Stimulated activated CD8-positive, alpha-beta memory T cell treated with anti-CD3 and anti-CD28 coated beads, Interleukin-4, amount 100 ng/mL, for 1 hour (primary cell): ENCODE measurements at regions not wholly inside any gene's neighbourhood (a gene's known extent, or its start where the extent isn't known, plus 50 kb on each side); places are given as distances from the start of the nearest gene placed in this dataset.

Experiments used
- DNase-seq, 2 donors: peaks; one replicate each; pipeline ENCODE4 v3.0.0-alpha.2; 2020; ENCODE audit warnings: low read depth in 2 of 2, low spot score in 1 of 2

GRCh38 chr3:124174910-124175874, 183.3 kb upstream of the ROPN1 start:
- no peak for DNase-seq

GRCh38 chr3:124177071-124177470, 185.1 kb upstream of the ROPN1 start:
- no peak for DNase-seq

DNA sequence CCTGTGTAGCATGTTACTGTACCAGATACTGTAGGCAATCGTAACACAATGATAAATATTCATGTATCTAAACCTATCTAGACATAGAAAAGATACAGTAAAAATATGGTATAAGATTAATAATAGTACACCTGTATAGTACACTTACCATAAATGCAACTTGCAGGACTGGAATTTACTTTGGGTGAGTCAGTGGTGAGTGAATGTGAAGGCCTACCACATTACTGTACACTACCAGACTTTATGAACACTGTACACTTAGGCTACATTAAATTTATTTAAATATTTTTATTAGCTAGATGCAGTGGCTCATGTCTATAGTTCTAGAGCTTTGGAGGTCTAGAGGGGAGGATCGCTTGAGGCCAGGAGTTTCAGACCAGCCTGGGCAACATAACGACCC, 186.6 kb upstream of the ROPN1 start:
- DNase-seq: no peak

GRCh38 chr3:124200407-124200806, 208.5 kb upstream of the ROPN1 start:
- no peak for DNase-seq

- no peak for DNase-seq
Observed at GRCh38 chr3:124201226-124201625, 209.3 kb upstream of the ROPN1 start.

DNA sequence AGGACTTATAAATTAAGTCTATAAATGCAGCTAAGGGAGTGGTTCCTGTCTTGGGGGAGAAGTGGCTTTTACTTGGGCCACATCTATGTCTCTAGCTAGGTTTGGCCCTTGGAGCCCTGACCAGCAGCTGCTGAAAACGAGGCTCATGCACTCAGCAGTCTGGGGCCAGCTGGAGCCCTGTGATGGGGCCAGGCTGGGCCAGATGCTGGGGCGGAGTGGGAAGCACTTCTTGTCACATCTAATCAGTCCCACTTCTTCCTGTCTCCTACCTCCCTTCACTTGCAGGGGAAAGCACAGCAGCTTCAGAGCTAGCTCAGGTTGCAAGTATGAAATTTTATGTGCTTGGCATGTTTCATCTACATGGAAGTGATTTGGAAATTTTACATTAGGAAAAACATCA, 209.9 kb upstream of the ROPN1 start:
- no peak for DNase-seq

GRCh38 chr3:124202754-124203153, 210.8 kb upstream of the ROPN1 start:
- DNase-seq: no peak

GRCh38 chr3:124203292-124203691, 211.4 kb upstream of the ROPN1 start:
- no peak for DNase-seq

GRCh38 chr3:124206225-124207055, 214.5 kb upstream of the ROPN1 start:
- DNase-seq: no peak

DNA sequence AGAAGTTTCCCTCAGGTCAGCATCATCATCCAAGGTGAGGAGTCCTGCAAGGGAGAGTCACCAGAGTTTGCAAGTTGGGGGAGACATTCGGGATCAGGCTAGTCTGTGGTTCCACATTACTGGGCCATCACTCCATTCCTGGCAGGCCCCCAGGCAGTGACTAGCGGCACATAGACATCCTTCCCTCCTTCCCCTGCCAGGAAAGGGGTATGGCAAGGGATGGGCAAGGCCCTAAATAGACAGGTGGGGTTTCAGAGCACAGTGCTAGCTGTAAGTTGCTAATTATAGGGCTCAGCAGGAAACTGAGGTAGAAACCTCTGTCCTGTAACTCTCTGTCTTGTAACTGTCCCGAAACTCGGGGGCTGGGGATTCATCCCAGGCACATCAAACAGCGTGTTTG, 215.2 kb upstream of the ROPN1 start:
- no peak for DNase-seq

DNA sequence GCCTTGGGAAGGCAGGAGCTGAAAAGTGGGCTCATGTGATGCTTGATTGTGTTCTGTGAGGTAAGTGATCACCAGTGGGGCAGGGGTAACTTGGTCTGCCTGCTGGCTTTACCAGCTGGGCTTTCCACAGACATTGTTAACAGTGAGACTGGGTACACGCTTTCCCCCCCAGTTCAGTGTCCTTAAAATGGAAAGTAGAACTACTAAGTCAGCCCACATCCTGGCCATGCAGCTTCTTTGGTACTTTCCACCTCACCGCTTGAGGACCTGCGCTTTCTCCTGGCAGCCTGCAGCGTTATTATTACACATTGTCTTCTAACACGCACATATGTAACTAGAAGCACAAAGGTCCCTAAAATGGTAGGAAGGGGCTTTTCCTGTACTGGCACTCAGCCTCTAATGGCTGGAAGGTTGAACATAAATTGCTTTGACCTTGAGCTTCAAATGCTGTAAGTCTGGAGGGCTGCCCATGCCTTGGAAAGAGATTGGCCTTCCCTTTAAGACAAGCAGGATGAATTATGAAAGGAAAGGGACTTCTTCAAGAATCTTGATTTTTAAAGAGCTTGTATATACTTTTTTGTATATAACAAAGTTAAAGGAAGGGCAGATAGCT, 216.1 kb upstream of the ROPN1 start:
- no peak for DNase-seq

GRCh38 chr3:124209426-124209825, 217.5 kb upstream of the ROPN1 start:
- no peak for DNase-seq

GRCh38 chr3:124210899-124211298, 219.0 kb upstream of the ROPN1 start:
- DNase-seq: no peak

DNA sequence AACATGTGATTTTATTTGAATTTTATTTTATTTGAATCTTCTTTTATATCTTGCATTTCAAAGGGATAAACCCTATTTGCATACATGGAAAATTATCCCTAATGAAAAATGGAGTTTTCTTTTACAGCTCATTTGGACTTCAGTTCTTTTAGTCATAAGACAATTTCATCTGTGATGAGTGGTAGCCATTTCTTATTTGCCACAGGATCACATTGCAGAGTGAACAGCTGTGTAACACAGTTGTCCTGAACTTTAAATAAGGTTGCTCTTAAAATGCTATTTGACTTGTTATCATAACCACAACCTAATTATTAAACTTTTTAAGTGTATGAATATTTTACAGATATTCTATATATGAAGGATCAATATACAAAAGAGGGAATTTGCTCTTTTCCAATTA, 221.7 kb upstream of the ROPN1 start:
- DNase-seq: no peak

DNA sequence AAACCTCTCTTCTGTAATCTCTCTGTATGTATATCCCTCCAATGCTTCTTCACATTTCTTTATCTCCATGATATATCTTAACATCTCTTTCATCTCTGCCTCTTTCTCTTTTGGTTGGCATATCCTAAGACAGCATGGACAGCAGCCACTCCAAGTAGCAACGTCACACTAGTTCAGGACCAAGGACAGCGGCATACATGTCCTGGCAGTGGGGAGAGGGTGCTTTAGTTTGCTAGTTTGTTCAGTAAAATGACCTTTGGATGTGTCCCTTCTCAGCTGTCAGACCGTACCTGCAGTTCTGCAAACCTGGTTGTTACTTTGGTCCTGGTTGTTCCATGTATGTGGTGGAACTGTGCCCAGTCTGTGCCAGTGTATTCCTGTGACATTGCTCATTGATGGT, 225.6 kb upstream of the ROPN1 start:
- no peak for DNase-seq

DNA sequence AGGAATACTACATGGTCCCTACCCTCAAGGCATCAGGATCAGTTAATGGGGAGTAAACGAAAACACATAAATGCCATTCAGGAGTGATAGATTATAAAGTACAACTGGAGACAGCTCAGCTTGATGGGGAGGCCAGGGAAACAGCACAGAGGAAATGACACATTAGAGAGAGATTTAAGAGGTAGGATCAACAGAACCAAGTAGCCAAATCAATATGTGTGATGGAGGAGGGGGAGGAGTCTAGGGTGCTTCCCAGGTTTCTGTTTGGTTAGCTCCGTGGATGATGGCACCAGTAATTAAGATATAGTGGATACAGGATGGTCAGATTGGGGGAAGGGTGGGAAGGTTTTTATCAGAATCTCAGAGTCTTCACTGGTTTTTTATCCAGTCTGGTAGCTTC, 229.5 kb upstream of the ROPN1 start:
- no peak for DNase-seq

DNA sequence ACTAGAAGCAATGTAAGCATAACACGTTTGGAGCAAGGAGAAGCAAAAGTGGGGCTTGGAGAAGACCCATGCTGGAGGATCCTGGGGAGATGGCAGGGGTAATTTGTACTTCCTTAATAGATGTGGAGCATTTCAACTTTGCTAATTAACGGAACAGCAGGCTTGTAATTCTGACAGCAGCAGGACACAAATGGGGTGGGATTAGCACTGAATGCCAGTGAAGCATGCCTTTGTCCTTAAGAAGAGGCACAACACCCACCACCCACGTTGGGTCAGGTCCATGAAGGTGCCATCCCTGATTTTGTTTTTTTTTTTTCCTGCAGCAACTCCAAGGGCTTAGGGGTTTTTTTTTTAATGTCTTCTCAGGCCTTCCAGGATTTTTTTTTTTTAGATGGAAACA, 231.9 kb upstream of the ROPN1 start:
- no peak for DNase-seq

- DNase-seq: no peak
Observed at GRCh38 chr3:124227150-124227630, 235.3 kb upstream of the ROPN1 start.

GRCh38 chr3:124229420-124229819, 237.5 kb upstream of the ROPN1 start:
- no peak for DNase-seq

DNA sequence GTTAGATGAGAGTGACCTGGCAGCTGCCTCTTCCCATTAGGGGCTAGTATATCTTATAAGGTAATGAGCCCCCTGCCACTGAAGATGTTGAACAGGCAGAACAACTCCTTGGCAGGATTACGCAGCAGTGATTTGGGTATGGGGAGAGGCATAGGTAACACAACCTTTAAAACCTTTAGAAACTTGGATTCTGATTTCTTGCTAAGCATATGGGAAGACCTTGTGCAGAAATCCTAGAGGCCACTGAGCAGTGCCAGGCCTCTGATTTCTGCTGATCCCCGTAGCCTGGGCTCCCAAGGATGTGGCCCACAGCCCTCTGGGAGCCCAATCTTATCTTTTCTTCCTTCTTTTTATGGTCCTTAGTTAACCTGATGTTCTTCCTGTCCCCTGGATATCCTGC, 237.9 kb upstream of the ROPN1 start:
- no peak for DNase-seq

DNA sequence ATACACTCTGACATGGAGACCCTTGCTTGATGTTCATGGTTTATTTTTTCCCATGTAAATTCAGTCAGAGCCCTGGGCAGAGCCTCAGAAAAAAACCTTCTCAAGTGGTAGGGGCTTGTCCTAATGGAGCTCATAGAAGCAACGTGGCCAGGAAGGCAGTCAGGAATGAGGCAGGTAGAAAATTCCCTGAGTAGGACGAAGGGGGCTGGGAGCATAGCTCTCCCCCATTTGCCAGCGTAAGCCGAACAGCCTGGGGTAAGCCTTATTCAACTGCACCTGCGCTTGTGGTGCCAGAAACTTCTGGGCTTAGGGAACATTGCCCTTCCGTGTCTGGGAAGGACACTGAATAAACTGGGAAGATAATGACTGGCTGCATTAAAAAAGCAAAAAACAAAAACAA, 238.5 kb upstream of the ROPN1 start:
- no peak for DNase-seq

GRCh38 chr3:124230998-124231397, 239.1 kb upstream of the ROPN1 start:
- DNase-seq: no peak
